ENCODE measurements at regions not wholly inside any gene's neighbourhood (a gene's known extent, or its start where the extent isn't known, plus 50 kb on each side); places are given as distances from the start of the nearest gene placed in this dataset.

GRCh38 chr18:22043837-22044236 is 125.6 kb upstream of the GATA6 start:
- Histone ChIP-seq H2BK20ac (ENCODE audit: low read depth, low read length, poor library complexity, severe bottlenecking) (no peak overlapping the region), H3K23ac (ENCODE audit: insufficient read length, low read depth, low read length) (no peak overlapping the region), H4K91ac (ENCODE audit: insufficient read length, low read depth, low read length) (no peak overlapping the region), H3K56ac (ENCODE audit: insufficient read length, low read depth, low read length) (no peak overlapping the region), H4K8ac (replicated peaks; ENCODE audit: insufficient read length, low read depth, low read length) (no peak overlapping the region), H3K4me1 (ENCODE audit: insufficient read depth, low read length) (no peaks in the 10 kb centered on the region), H3K79me2 (ENCODE audit: insufficient read depth, low read length) (no peaks in the 10 kb centered on the region), H2AFZ (ENCODE audit: low read length) (no peak overlapping the region), H3K27me3 (ENCODE audit: insufficient read depth, low read length) (no peaks in the 10 kb centered on the region), H3K79me1 (ENCODE audit: insufficient read depth, low read depth, low read length, poor library complexity, severe bottlenecking) (no peaks in the 10 kb centered on the region), H3K23me2 (ENCODE audit: insufficient read length, low read depth, low read length, poor library complexity, severe bottlenecking) (no peaks in the 10 kb centered on the region), H2BK120ac (ENCODE audit: low read depth, low read length, poor library complexity, severe bottlenecking) (no peak overlapping the region), H3K4me2 (ENCODE audit: insufficient read depth, insufficient read length, low read length) (no peak overlapping the region), H4K5ac (ENCODE audit: insufficient read length, low read depth, low read length) (no peak overlapping the region), H3K27ac (ENCODE audit: insufficient read length, low read depth, low read length) (no peak overlapping the region), H3T11ph (ENCODE audit: low read length) (no peak overlapping the region), H3K14ac (ENCODE audit: insufficient read depth, low read length) (no peak overlapping the region), H2AK5ac (ENCODE audit: insufficient read length, low read length) (no peak overlapping the region), H3K9ac (ENCODE audit: extremely low read depth, insufficient read length, low read length) (no peak overlapping the region), H3K9me3 (ENCODE audit: control insufficient read depth, low read depth, low read length) (no peaks in the 10 kb centered on the region), H4K20me1 (ENCODE audit: control insufficient read depth, insufficient read depth, insufficient read length) (no peaks in the 10 kb centered on the region), H3K4ac (ENCODE audit: low read depth, low read length) (no peak overlapping the region), H2BK5ac (ENCODE audit: insufficient read length, low read length) (no peak overlapping the region), H2BK15ac (ENCODE audit: low read depth, low read length) (no peak overlapping the region), H3K18ac (ENCODE audit: insufficient read length, low read depth, low read length) (no peak overlapping the region), H2BK12ac (ENCODE audit: insufficient read length, low read depth, low read length) (no peak overlapping the region)
- Mint-ChIP-seq H3K4me1 (peaks cover 11 to 18% of the 10 kb centered on the region in 2 experiments), H3K4me3 (no peak overlapping the region), H3K36me3 (ENCODE audit: insufficient read depth in 1 of 3, low read depth in 3 of 3) (no peaks in the 10 kb centered on the region; a peak in 1 of 7 replicates), H3K27me3 (ENCODE audit: low read depth) (peaks cover 10% of the 10 kb centered on the region), H3K9me3 (no peaks in the 10 kb centered on the region), H3K27ac (no peak overlapping the region)
- no peak for DNase-seq
- TF ChIP-seq CTCF (conservative IDR thresholded peaks at IDR 0.05) = no peak
- no CpG with 5 or more reads among the region's 4 CpGs for WGBS (ENCODE audit: extremely low coverage, insufficient read length, low lambda C conversion rate)

All from H9 (cell line).